SKM-1 (cell line): ENCODE measurements at regions not wholly inside any gene's neighbourhood (a gene's known extent, or its start where the extent isn't known, plus 50 kb on each side); places are given as distances from the start of the nearest gene placed in this dataset.
A peak's percentile ranks its signal among the peaks of the same experiment; 100 is the strongest.

Experiments
- DNase-seq: peaks from one replicate; lab custom pipeline; 2025; ENCODE audit not compliant: unreplicated experiment; lab: John Stamatoyannopoulos, UW

DNA sequence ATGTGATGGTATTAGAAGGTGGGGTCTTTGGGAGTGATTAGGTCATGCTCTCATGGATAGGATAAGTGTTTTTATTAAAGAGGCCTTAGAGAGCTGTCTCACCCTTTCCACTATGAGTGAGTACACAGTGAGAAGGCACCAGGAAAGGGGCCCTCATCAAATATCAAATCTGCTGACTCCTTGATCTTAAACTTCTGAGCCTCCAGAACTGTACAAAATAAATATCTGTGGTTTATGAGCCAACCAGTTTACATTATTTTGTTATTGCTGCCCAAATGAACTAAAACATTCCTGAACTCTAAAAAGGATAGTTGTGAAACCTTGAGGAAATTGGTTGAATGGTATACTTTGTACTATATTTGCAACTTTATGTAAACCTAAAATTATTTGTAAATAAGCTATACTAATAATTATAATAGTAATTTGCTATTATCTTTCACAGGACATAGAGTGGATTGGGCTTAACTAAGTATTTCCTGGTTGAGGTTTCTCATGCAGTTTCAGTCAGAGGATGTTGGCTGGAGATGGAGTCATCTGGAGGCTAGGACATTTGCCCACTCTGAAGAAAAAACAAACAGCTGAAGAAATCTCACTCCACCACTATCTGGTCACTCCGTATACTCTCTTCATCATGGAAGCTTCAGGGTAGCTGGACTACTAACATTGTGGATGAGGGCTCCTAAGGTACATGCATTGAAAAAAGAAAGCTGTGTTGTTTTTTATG lies 1068.6 kb upstream of the CADM2 start:
- no peak for DNase-seq

GRCh38 chr3:83890763-83891135 lies 1068.0 kb upstream of the CADM2 start:
- DNase-seq, result no peak

DNA sequence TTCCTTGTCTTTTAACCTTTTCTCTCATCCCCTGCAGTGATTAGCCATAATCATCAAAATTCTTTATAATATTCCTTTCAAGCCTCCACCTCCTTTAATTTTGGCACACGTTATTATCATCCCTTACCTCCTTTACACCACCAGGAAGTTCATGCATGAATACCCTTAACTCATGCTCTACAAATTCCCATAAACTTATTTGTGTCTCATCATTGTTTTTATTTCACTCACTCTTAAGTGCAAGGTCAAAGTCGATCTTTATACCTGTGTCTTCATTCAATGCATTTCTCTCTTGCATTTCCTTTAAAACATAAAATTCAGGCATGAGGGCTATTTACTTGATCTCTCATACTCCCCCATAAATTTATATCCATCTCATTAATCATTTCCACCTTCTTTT lies 1064.6 kb upstream of the CADM2 start:
- no peak for DNase-seq

- no peak for DNase-seq
Measured at GRCh38 chr3:83895892-83896291, 1062.9 kb upstream of the CADM2 start.

DNA sequence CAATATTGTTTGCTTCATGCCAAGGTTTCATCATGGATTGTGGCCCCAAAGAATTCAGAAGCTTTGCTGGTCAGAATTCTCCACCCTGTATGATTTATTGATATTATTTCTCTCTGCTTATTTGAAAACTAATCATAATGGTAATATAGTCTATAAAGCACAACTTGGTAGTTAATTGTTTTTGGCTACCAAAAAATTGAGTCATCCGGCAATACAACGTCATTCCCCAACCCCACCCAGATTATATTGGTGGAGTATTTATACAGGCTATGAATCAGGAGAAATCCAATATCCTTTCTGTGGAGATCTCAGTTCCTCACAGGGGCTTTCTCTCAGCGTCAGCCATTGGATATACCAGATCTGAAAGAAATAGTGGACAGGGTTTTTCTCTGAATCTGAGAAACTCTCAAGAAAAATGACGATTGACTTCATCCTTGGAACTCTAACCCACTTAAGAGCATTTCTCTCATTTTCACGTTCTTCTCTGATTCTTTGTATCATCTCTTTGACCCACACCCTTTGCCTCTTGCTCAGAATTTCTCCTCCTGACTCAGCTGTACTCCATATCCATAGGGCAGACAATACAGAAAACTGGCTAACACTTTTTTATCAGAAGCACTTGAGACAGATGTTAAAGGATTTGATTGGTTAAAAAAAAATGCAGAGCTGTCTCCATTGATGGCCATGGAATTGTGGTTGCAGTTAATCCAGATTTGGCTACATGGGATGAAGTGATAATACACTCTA lies 1055.8 kb upstream of the CADM2 start:
- no peak for DNase-seq

DNA sequence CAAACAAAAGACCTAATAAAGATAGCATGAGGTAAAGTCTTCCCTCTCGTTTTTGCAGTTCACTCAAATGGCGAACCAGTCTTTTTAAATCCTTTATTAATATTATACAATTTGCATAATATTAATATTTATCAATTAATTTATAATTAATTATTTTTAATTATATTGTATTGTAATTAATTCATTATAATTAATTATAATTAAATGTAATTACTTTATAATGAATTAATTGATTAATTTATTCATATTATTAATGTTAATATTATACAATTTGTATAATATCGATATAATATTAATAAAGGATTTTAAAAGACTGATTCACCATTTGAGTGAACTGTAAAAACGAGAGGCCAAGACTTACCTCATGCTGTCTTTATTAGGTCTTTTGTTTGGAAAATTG lies 1045.4 kb upstream of the CADM2 start:
- no peak for DNase-seq

DNA sequence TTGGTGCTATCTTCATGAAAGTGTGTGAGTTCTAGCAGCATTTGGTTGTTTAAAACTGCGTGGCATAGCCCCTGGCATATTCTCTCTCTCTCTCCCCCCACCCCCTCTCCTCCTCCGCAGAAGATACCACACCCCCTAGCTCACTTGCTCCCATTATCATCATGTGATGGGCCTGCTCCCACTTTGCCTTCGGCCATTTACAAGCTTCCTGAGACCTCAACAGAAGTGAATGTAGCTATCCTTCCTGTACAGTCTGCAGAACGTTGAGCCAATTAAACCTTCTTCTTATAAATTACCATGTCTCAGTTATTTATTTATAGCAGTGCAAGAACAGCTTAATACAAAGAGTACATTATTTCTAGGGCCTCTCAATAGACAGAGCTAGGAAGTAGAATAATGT lies 1032.5 kb upstream of the CADM2 start:
- no peak for DNase-seq

DNA sequence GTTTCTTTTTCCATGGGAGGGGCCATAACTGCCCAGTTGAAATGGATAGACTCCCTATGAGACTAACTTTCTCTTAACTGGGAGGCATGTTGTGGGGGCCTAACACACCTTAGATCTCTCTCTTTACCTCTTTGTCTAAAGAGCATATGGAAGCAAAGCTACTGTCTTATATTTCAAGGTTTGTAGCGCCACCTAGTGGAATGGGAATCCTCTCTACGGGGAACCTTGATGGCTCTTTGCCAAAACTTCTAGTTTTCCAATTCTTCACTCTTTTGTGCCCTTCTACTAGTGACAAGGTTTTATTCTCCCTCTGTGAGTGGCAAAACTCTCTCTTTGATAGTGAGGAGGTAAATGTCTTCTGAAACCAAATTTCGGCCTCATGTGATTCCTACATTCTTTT lies 1030.4 kb upstream of the CADM2 start:
- peak; percentile 75 for DNase-seq

DNA sequence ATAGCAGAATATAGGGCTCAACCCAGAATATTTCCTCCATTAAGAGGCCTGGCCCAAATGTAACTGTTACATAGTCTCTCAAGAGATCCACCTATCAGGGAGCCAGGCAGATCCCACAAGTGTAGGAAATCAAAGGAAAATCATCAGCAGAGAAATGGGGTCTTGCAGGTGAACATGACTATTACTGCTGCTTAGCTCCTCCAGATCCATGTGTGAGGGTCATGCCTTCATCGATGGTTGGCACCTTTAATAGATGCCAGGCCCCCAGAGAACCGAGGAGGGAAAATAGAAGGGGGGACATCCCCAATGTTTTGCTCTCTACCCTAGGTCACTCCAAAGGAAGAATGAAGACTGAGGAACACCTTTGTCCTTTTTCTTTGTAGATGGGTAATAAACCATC lies 1029.9 kb upstream of the CADM2 start:
- DNase-seq, result no peak

DNA sequence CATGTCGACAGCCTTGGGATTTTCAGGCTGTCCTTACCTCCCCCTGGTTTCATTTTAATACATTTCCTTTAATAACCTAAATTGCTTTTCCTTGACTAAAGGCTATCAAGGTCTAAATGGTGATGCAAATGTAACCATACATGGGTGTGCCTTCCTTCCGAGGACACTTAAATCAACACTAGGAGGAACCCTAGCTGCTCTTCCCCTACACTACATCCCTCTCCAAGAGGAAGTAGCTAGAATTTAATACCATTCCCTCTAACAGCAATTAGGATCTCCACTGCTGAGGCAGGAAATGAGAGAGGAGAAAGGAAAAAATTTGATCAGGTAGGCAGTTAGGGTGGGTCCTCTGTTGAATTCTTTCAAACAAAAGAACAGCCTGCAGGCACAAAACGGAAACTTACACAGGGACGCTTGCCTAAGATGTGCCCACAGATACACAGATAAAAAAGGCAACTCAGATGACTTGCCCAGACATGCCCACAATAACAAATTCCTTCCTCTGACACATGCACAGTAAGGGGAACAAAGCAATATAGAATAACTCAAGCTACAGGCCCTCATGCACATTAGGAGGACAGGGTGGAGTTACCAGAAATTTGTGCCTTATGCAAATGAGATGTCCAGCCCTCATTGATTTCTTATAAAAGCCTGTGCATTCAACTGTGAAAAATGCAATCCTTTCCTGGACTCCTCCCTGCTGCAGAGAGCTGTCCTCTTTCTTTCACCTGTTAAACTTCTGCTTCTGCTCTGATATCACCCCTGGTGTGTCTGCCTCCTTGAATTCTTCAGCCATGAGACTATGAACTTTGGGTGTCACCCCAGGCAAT lies 1024.4 kb upstream of the CADM2 start:
- peak; percentile 92 for DNase-seq

DNA sequence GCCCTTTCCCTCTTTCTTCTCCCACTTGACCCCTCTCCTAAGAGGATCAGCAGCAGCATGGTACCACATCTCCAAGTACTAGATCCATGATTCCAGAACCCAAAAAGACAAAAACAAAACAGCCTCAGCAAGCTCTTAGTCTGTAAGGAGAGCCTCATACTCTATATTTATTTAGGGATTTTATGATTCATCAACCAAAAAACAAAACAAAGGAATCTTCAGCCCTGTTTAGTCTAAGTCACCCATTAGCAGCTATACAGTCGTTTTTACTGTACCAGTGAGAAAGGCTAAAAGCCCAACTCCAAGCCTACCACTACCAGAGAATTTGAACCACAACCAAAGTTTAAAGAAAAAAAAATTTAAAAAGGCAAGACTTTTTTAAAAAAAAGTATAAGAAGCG lies 1020.3 kb upstream of the CADM2 start:
- DNase-seq, result no peak

- no peak for DNase-seq
Measured at GRCh38 chr3:83941990-83942745, 1016.6 kb upstream of the CADM2 start.

DNA sequence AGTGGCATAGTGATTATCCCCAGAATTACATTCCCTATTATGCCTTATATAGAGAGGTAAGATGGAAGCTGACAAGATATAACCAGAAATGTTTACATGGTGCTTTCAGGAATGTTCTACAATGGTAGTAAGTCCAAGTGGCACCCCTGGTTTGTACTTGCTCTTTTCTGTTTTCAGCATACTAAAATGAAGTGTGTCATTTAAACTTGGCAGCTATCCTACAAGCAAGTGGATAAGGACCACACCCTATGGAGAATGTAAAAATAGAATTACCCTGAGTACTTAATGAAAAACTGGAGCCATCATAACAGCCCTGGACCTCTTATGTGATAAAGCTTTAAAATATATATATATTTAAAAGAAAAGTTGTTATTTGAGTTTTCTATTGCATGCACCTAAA lies 1012.7 kb upstream of the CADM2 start:
- no peak for DNase-seq

DNA sequence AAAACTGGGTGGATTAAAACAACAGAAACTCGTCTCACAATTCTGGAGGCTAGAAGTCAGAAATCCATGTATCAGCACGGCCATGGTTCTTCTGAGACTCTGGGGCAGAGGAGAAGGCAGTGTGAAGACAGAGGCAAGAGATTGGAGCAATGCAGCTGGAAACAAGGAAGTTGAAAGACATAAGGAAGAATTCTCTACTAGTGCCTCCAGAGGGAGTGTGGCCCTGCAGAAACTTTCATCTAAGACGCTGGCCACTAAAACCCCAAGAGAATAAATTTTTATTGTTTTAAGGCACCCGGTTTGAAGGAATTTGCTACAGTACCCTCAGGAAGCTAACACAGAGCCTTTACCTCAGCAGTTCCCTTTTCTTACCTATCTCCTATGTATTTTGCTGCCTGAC lies 1012.2 kb upstream of the CADM2 start:
- peak; percentile 61 for DNase-seq

DNA sequence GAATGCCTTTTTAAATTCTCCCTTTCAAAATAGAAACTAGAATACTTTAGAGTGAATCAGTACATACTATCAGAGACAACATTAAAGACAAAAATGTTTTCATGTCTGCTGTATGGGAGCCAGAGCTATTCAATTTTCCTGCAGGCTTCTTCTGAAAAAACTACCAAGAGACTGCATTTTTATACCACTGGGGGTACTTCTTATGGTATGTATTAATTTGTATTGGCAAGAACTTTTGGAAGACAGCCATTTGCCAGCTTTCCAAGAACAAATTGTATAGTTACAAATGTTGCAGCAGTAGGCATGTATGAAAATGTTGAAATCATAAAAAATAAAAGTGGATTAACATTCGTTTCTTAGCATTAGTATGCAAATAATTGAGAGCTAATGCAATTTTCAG lies 1010.0 kb upstream of the CADM2 start:
- DNase-seq, result no peak

GRCh38 chr3:83953417-83954089 lies 1005.2 kb upstream of the CADM2 start:
- DNase-seq, result peak; percentile 19

GRCh38 chr3:83956431-83956830 lies 1002.4 kb upstream of the CADM2 start:
- no peak for DNase-seq

DNA sequence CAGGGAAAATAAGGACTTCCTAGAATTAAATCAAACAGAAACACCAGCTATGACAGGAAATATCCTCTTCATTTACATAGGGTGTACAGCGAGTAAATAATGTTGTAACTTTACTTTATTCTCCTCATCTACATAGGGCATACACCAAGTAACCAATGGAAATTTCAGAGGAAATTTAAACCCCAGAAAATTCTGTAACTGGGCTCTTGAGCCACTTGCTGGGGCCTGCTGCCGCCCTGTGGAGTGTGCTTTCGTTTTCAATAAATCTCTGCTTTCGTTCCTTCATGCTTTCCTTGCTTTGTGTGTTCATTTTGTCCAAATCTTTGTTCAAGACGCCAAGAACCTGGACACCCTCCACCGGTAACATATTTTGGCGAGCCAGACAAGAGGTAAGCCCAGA lies 990.4 kb upstream of the CADM2 start:
- DNase-seq, result no peak

GRCh38 chr3:83971666-83972065 lies 987.1 kb upstream of the CADM2 start:
- no peak for DNase-seq

GRCh38 chr3:84008623-84009022 lies 950.2 kb upstream of the CADM2 start:
- DNase-seq, result no peak

DNA sequence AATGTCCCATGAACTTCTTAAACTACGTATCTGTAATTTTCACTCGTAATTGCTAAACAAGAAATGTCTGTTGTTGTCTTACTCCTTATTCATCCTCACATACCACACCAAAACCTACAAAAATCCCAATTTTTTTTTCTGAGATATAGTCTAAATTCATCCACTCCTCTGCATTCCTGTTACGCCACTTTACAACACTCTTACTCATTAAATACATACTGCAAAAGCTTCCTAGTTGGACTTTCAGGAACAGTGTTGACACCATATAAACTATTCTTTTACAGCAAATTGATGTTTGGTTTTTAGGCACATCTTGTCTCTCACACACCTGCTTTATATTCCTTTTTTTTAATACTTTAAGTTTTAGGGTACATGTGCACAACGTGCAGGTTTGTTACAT lies 934.9 kb upstream of the CADM2 start:
- DNase-seq, result no peak
